ENCODE measurements at regions not wholly inside any gene's neighbourhood (a gene's known extent, or its start where the extent isn't known, plus 50 kb on each side); places are given as distances from the start of the nearest gene placed in this dataset.

DNA sequence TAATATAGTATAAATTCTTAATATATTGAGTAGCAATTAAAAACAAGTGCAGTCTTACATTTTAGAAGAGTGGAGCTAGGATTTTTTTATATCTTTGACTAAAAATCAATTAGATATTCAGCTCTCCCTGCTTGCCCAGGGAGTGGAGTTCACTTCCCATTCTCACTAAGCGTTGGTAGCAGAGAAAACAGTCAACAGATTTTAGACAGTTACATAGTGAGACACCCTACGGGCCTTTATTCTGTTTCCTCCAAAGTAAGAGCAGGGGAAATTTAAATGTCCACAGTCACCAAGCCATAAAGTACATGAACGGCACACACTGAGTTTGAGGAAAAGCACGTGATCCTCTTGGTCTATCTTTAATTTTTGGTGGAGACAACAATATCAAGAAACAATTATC, 131.6 kb upstream of the PLEKHG7 start:
- TF ChIP-seq, protein P1, sequence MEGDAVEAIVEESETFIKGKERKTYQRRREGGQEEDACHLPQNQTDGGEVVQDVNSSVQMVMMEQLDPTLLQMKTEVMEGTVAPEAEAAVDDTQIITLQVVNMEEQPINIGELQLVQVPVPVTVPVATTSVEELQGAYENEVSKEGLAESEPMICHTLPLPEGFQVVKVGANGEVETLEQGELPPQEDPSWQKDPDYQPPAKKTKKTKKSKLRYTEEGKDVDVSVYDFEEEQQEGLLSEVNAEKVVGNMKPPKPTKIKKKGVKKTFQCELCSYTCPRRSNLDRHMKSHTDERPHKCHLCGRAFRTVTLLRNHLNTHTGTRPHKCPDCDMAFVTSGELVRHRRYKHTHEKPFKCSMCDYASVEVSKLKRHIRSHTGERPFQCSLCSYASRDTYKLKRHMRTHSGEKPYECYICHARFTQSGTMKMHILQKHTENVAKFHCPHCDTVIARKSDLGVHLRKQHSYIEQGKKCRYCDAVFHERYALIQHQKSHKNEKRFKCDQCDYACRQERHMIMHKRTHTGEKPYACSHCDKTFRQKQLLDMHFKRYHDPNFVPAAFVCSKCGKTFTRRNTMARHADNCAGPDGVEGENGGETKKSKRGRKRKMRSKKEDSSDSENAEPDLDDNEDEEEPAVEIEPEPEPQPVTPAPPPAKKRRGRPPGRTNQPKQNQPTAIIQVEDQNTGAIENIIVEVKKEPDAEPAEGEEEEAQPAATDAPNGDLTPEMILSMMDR (conservative IDR thresholded peaks at IDR 0.05) = no peak
- no peak for TF ChIP-seq ZFX (IDR thresholded peaks at IDR 0.05)
